Astrocyte of the hippocampus (primary cell): ENCODE measurements at regions not wholly inside any gene's neighbourhood (a gene's known extent, or its start where the extent isn't known, plus 50 kb on each side); places are given as distances from the start of the nearest gene placed in this dataset.

Experiments
- DNase-seq: peaks from one replicate; pipeline ENCODE4 v3.0.0; 2011; ENCODE audit warnings: low read depth, low spot score

DNA sequence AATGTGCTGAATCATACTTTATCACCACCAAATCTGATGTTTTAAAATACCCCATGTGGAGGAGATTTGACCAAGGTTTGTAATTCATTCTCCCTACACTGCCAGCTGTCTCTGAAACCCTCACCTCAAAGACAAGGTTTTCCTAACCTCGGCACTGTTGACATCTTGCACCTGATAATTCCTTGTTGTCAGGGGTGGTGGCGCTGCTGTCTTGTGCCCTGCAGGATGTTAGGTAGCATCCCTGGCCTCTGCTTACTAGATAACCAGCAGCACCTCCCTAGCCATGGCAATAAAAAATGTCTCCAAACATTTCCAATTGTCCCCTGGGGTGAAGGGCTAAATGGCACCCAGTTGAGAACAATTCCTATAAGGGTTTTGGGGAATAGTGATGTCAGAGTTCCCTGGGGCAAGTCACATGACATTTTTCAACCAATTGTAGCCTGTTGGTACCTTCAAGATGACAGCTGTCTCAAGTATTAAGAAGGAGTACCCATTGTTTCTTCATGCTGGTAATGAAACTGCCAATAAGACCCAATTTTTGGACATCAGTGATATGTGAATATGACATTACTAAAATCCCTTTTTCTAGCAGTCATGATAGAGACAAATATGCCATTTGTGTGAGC lies 160.6 kb upstream of the PLCXD3 start:
- no peak for DNase-seq

- DNase-seq, result no peak
Measured at GRCh38 chr5:41670216-41670615, 159.8 kb upstream of the PLCXD3 start.

GRCh38 chr5:41661254-41661653 lies 150.9 kb upstream of the PLCXD3 start:
- DNase-seq, result no peak

DNA sequence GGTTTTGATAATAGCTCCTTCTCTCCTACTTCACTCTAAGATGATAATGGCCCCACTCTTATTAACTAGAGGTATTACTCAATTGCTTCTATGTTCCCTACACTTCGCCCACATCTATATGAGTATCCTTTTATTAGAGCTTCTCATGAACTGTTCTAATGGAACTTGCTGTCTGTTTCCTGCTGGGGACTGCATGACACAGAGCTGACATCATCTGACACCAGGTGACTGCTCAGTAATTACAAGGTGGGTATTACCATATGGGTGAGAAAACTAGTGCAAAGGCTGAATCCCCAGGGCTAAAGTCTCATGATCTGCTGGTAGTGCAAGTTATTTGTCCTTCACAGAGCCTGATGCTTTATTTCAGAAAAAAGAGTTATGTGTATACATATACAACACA lies 146.2 kb upstream of the PLCXD3 start:
- no peak for DNase-seq

DNA sequence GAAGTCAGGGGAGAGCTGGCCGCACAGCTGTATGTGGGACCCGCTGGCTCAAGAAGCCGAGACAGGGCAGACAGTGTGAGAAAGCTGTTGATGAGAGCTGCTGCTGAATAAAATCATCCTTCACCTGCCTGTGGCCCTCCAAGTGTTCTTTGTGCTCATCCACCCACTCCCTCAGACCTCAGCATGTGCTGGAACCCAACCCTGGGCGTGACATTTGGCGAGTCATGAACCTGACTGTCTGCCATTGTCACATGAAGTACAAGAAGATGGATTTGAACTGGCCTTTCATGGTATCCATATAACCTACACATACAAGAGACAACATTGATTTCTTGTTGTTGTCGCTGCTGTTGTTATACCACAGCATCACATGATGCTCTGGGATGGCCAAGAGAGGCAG lies 139.7 kb upstream of the PLCXD3 start:
- DNase-seq, result no peak

GRCh38 chr5:41649659-41650058 lies 139.3 kb upstream of the PLCXD3 start:
- peak; percentile 84 for DNase-seq

- peak; percentile 46 for DNase-seq
Measured at GRCh38 chr5:41648996-41649395, 138.6 kb upstream of the PLCXD3 start.

DNA sequence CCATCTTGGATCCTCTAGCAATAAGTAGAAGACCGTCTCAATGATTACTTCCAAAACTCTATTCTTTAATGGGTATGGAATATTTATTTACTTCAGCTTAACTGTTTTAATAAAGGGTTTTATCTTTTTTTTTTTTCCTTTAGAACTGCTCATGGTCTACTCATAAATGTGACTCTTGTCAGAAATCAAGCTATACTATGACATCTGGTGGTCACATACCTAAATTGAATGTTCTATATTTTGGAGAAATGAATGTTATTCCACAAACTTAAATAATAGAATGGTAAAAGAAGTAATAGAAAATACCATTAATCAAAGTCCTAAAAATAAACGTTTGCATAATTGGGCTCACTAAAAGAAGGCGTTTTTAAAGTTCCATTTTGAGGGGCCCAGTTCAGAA lies 131.2 kb upstream of the PLCXD3 start:
- peak; percentile 8 for DNase-seq

GRCh38 chr5:41638685-41639084 lies 128.3 kb upstream of the PLCXD3 start:
- no peak for DNase-seq

GRCh38 chr5:41637869-41638268 lies 127.5 kb upstream of the PLCXD3 start:
- no peak for DNase-seq

DNA sequence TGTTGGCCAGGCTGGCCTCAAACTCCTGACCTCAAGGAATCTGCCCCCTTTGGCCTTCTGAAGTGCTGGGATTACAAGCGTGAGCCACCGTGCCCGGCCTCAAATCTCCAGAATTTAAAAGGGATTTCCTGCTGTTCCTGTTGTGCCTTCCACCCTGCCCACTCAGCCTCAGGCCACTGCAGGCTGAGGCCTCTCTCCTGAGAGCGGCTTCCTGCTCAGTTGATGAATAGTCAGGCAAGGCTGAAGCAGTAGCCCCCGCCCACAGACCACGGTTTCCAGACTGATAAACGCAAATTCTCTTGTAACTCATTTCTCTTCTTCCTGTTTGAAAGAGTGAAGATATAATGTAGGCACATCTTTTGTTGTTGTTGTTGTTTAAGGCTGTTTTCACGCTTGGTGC lies 127.0 kb upstream of the PLCXD3 start:
- no peak for DNase-seq

- DNase-seq, result peak; percentile 21
Measured at GRCh38 chr5:41636605-41637004, 126.2 kb upstream of the PLCXD3 start.

- DNase-seq, result no peak
Measured at GRCh38 chr5:41629897-41630296, 119.5 kb upstream of the PLCXD3 start.

DNA sequence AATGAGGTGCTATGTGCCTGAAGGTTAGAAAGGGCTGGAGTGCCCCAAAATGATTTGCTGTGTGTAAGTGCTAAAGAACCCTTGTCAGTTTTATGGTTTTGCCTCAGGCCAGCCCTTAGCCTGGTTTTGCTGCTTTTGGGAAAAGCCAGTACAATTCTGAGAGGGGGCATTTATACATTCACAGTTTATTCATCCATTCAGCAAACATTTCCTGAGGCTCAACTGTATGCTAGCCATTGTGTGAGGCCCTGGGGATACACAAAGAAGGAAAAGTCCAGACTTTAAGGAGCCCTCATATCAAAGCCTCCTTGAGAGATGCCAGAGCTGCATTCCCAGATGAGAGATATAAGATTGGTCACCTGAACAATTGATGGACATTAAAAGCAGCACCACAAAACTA lies 115.2 kb upstream of the PLCXD3 start:
- no peak for DNase-seq

DNA sequence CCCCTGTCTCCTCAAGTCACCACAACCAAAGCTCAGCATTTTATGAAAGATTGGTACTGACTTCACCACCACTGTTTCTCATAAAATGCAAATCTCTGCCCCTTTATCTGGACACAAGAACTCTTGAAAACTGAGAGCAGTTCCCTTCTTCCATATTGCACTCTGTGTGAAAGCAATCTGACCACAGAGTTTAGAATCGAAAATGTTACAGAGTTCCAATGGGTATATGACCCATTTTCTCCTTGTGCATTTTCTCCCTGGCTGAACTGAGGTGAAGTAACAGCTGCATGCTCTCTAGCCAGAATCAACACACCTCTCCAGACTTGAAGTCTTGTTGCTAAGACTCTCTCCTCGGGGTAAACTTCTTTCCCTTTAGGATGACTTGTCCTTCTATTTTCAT lies 111.0 kb upstream of the PLCXD3 start:
- DNase-seq, result no peak

- no peak for DNase-seq
Measured at GRCh38 chr5:41617843-41618515, 107.6 kb upstream of the PLCXD3 start.

- DNase-seq, result no peak
Measured at GRCh38 chr5:41610386-41610785, 100.0 kb upstream of the PLCXD3 start.

DNA sequence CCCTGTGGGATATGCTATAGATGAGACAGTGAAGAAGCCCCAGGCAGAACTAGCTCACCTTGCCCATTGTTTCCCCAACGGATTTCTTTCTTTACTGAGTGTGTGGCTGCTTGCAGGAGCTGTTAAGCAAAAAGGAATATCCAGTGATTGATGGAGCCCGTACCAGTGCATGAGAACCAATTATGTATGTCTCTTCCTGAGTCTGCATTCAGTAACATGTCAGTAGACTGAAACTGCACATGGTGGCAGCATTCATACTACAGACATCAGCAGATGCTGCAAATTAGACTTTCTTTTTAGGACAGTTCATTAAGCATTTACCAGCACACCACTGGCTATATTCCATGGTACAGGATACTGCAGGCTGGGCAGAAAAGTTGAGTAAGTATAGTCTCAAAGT lies 90.3 kb upstream of the PLCXD3 start:
- no peak for DNase-seq

- DNase-seq, result peak; percentile 77
Measured at GRCh38 chr5:41598011-41598410, 87.6 kb upstream of the PLCXD3 start.

DNA sequence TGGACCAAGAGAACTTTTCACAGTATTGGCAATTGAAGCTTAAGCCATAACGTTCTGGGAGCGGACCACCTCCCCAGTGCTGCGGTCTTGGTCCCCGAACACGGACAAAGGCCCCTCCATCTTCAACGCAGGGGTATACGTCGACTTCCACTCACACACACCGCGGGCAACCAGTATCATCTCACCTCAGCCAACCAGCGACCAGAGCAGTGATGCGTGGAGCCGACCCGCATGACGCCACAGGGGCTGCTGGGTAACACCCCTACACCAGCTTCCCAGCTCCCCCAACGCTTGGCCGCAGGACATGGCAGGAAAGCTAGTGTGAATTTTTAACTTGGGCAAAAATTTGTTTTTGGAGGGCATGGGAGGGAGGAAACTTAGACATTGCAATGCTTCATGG lies 77.3 kb upstream of the PLCXD3 start:
- no peak for DNase-seq

- no peak for DNase-seq
Measured at GRCh38 chr5:41575110-41575779, 64.8 kb upstream of the PLCXD3 start.

DNA sequence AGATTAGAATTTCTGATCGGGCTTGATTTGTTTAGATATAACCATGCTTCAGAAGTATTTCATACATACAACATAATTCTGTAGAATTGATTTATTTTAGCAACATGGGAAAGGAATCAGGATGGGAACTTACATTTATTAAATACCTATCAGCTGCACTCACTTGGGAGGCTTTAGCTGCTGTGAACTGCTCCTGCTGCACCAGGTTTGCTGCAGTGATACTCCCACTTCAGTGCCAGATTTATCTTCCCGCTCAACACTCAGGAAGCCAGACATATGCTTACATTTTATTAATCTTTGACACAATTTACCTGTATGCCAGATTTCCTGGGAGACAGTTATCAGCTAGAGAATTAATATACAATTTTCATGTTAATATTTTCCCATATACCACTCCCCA lies 64.0 kb upstream of the PLCXD3 start:
- DNase-seq, result no peak
